ENCODE measurements at regions not wholly inside any gene's neighbourhood (a gene's known extent, or its start where the extent isn't known, plus 50 kb on each side); places are given as distances from the start of the nearest gene placed in this dataset.

DNA sequence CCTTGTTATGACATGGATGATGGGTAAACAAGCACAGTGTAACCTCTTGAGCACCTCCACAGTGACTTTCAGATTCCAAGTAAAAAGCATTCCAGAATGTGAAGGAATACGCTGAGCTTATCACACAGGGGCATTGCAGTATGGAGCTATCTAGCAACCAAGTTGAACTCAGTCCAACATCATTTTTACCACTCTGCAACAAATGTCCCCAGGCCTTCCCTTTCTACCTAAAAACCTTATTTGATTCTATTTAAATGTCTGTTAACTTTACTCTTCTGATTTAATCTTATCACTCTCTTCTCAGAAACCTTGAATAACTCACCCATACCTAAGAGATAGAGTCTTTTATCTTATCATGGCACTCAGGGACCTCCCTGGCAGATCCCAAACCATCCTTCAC, 195.8 kb upstream of the CDYL start:
- H3K4me1 Mint-ChIP-seq, result peaks cover 0 to 2% (median 0%) of the 10 kb centered on the region in 4 donors
- DNase-seq (no peak), ATAC-seq (ENCODE audit: low read depth in 2 of 2) (no peak)
- no peak overlapping the region for H3K27ac Mint-ChIP-seq
- Histone ChIP-seq H3K4me1 (ENCODE audit: control insufficient read depth, insufficient read depth, low read length, poor library complexity, severe bottlenecking) (no peaks in the 10 kb centered on the region), H3K4me3 (ENCODE audit: low read depth, low read length) (no peak overlapping the region), H3K36me3 (ENCODE audit: control insufficient read depth, insufficient read depth, low read length) (no peaks in the 10 kb centered on the region), H3K9me3 (ENCODE audit: control insufficient read depth in 2 of 2, low read length in 2 of 2) (no peaks in the 10 kb centered on the region), H3K27me3 (ENCODE audit: control insufficient read depth, insufficient read depth, low read length) (no peaks in the 10 kb centered on the region), H3K27ac (ENCODE audit: insufficient read depth, low read length, poor library complexity, severe bottlenecking) (no peak overlapping the region)
- no peaks in the 10 kb centered on the region for H3K36me3 Mint-ChIP-seq
- H3K4me3 Mint-ChIP-seq, result no peak overlapping the region
- peaks cover 5% of the 10 kb centered on the region for H3K27me3 Mint-ChIP-seq
- H3K9me3 Mint-ChIP-seq, result peaks cover 0 to 4% (median 2%) of the 10 kb centered on the region in 7 donors

DNA sequence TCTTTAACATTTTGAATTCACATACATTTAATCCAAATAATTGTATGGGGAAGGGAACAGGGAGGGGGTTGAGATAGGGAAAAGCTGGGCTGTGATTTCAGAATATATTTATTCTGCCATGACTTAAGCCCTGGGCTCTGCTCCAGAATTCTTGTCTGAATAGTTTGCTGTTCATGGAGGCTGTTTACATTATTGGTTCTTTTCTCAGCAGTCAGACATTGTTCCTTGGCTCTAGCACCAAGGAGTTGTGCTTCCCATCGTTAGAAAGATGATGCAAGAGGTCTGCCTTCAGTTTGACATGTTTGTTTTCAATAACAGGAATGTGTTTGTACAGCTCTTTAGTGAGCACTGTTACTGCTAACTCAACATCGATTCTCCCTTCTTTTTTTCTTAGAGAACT, 198.8 kb upstream of the CDYL start:
- H3K4me3 ChIP-seq (ENCODE audit: low read depth, low read length), result no peak overlapping the region
- no peak overlapping the region for H3K4me3 Mint-ChIP-seq
- no peaks in the 10 kb centered on the region for H3K4me1 ChIP-seq (ENCODE audit: control insufficient read depth, insufficient read depth, low read length, poor library complexity, severe bottlenecking)
- H3K4me1 Mint-ChIP-seq, result peaks cover 0 to 2% (median 0%) of the 10 kb centered on the region in 4 donors
- H3K36me3 ChIP-seq (ENCODE audit: control insufficient read depth, insufficient read depth, low read length), result no peaks in the 10 kb centered on the region
- no peaks in the 10 kb centered on the region for H3K9me3 ChIP-seq (ENCODE audit: control insufficient read depth in 2 of 2, low read length in 2 of 2)
- ATAC-seq (ENCODE audit: low read depth in 2 of 2) (no peak), DNase-seq (no peak)
- H3K36me3 Mint-ChIP-seq, result no peaks in the 10 kb centered on the region
- H3K27me3 Mint-ChIP-seq, result peaks cover 5% of the 10 kb centered on the region
- H3K27me3 ChIP-seq (ENCODE audit: control insufficient read depth, insufficient read depth, low read length), result no peaks in the 10 kb centered on the region
- peaks cover 0 to 6% (median 3%) of the 10 kb centered on the region in 7 donors for H3K9me3 Mint-ChIP-seq
- no peak overlapping the region for H3K27ac ChIP-seq (ENCODE audit: insufficient read depth, low read length, poor library complexity, severe bottlenecking)
- no peak overlapping the region for H3K27ac Mint-ChIP-seq

DNA sequence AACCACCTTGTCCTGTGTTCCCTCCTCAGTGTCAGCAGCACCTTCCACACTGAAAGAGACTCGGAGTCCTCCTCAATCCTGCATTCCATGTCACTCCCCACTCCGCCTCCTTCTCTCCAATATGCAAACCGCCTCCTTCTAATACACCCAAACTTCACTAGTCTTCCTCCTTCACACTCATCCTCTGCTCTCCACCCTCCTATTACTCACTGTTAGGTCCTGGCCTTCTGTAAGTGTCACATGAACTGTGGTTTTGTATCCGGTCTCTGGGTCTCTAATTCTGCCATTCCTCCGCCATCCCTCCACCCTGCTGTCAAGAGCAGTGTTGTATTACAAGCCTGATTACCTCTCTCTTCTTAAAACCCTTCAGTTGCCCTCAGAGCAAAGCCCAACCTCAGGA, 200.5 kb upstream of the CDYL start:
- Histone ChIP-seq H3K36me3 (ENCODE audit: control insufficient read depth, insufficient read depth, low read length) (no peaks in the 10 kb centered on the region), H3K9me3 (ENCODE audit: control insufficient read depth in 2 of 2, low read length in 2 of 2) (peaks cover 7 to 11% of the 10 kb centered on the region in 2 experiments), H3K27ac (ENCODE audit: insufficient read depth, low read length, poor library complexity, severe bottlenecking) (no peak overlapping the region), H3K4me1 (ENCODE audit: control insufficient read depth, insufficient read depth, low read length, poor library complexity, severe bottlenecking) (no peaks in the 10 kb centered on the region), H3K4me3 (ENCODE audit: low read depth, low read length) (no peak overlapping the region), H3K27me3 (ENCODE audit: control insufficient read depth, insufficient read depth, low read length) (no peaks in the 10 kb centered on the region)
- DNase-seq, result no peak
- no peak overlapping the region for H3K27ac Mint-ChIP-seq
- no peak for ATAC-seq (ENCODE audit: low read depth in 2 of 2)
- H3K9me3 Mint-ChIP-seq, result peaks cover 0 to 11% (median 4%) of the 10 kb centered on the region in 7 donors
- no peaks in the 10 kb centered on the region for H3K36me3 Mint-ChIP-seq
- peaks cover 0 to 2% (median 0%) of the 10 kb centered on the region in 4 donors for H3K4me1 Mint-ChIP-seq
- H3K4me3 Mint-ChIP-seq, result no peak overlapping the region
- H3K27me3 Mint-ChIP-seq, result peaks cover 5% of the 10 kb centered on the region

GRCh38 chr6:4574007-4574406, 202.2 kb upstream of the CDYL start:
- no peaks in the 10 kb centered on the region for H3K4me1 ChIP-seq (ENCODE audit: control insufficient read depth, insufficient read depth, low read length, poor library complexity, severe bottlenecking)
- no peak overlapping the region for H3K4me3 ChIP-seq (ENCODE audit: low read depth, low read length)
- H3K4me3 Mint-ChIP-seq, result no peak overlapping the region
- no peaks in the 10 kb centered on the region for H3K36me3 ChIP-seq (ENCODE audit: control insufficient read depth, insufficient read depth, low read length)
- H3K9me3 Mint-ChIP-seq, result peaks cover 0 to 13% (median 8%) of the 10 kb centered on the region in 7 donors
- H3K27me3 Mint-ChIP-seq, result peaks cover 5% of the 10 kb centered on the region
- peaks cover 9 to 12% of the 10 kb centered on the region in 2 experiments for H3K9me3 ChIP-seq (ENCODE audit: control insufficient read depth in 2 of 2, low read length in 2 of 2)
- DNase-seq (no peak), ATAC-seq (ENCODE audit: low read depth in 2 of 2) (no peak)
- no peak overlapping the region for H3K27ac ChIP-seq (ENCODE audit: insufficient read depth, low read length, poor library complexity, severe bottlenecking)
- H3K27ac Mint-ChIP-seq, result no peak overlapping the region
- H3K27me3 ChIP-seq (ENCODE audit: control insufficient read depth, insufficient read depth, low read length), result no peaks in the 10 kb centered on the region
- no peaks in the 10 kb centered on the region for H3K36me3 Mint-ChIP-seq
- peaks cover 0 to 2% (median 0%) of the 10 kb centered on the region in 4 donors for H3K4me1 Mint-ChIP-seq

DNA sequence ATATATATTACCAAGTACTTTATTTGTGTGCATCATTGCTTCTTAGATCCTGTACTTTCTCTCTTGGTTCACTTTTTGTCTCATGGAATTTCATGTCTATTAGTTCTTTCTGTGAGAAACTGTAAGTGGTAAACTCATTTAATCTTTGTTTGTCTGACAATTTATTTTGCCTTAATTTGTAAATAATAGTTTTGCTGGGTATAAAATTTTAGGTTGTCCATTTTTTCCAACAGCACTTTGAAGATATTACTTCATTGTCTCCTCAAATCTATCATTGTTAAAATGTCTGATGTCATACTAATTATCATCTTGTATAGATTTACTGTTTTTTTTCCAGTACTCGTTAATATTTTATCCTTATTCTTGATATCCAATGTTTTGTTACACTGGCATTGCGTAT, 205.2 kb upstream of the CDYL start:
- ATAC-seq (ENCODE audit: low read depth in 2 of 2) (no peak), DNase-seq (no peak)
- Mint-ChIP-seq H3K4me1 (peaks cover 0 to 2% (median 0%) of the 10 kb centered on the region in 4 donors), H3K27ac (no peak overlapping the region), H3K4me3 (no peak overlapping the region), H3K27me3 (no peaks in the 10 kb centered on the region), H3K36me3 (no peaks in the 10 kb centered on the region), H3K9me3 (peaks cover 0 to 13% (median 6%) of the 10 kb centered on the region in 7 donors)
- Histone ChIP-seq H3K36me3 (ENCODE audit: control insufficient read depth, insufficient read depth, low read length) (no peaks in the 10 kb centered on the region), H3K4me3 (ENCODE audit: low read depth, low read length) (no peak overlapping the region), H3K27ac (ENCODE audit: insufficient read depth, low read length, poor library complexity, severe bottlenecking) (no peak overlapping the region), H3K4me1 (ENCODE audit: control insufficient read depth, insufficient read depth, low read length, poor library complexity, severe bottlenecking) (no peaks in the 10 kb centered on the region), H3K27me3 (ENCODE audit: control insufficient read depth, insufficient read depth, low read length) (no peaks in the 10 kb centered on the region), H3K9me3 (ENCODE audit: control insufficient read depth in 2 of 2, low read length in 2 of 2) (peaks cover 9 to 12% of the 10 kb centered on the region in 2 experiments)

- Mint-ChIP-seq H3K36me3 (no peaks in the 10 kb centered on the region), H3K9me3 (peaks cover 0 to 10% (median 2%) of the 10 kb centered on the region in 7 donors), H3K4me3 (no peak overlapping the region), H3K27ac (no peak overlapping the region), H3K4me1 (no peaks in the 10 kb centered on the region), H3K27me3 (no peaks in the 10 kb centered on the region)
- Histone ChIP-seq H3K4me3 (ENCODE audit: low read depth, low read length) (no peak overlapping the region), H3K27me3 (ENCODE audit: control insufficient read depth, insufficient read depth, low read length) (no peaks in the 10 kb centered on the region), H3K36me3 (ENCODE audit: control insufficient read depth, insufficient read depth, low read length) (no peaks in the 10 kb centered on the region), H3K9me3 (ENCODE audit: control insufficient read depth in 2 of 2, low read length in 2 of 2) (peaks cover 9 to 12% of the 10 kb centered on the region in 2 experiments), H3K27ac (ENCODE audit: insufficient read depth, low read length, poor library complexity, severe bottlenecking) (no peak overlapping the region), H3K4me1 (ENCODE audit: control insufficient read depth, insufficient read depth, low read length, poor library complexity, severe bottlenecking) (no peaks in the 10 kb centered on the region)
- no peak for DNase-seq
- ATAC-seq (ENCODE audit: low read depth in 2 of 2), result no peak
Observed at GRCh38 chr6:4568138-4568537, 208.1 kb upstream of the CDYL start.

- no peaks in the 10 kb centered on the region for H3K27me3 Mint-ChIP-seq
- H3K4me3 Mint-ChIP-seq, result no peak overlapping the region
- no peaks in the 10 kb centered on the region for H3K36me3 Mint-ChIP-seq
- Histone ChIP-seq H3K9me3 (ENCODE audit: control insufficient read depth in 2 of 2, low read length in 2 of 2) (peaks cover 9 to 12% of the 10 kb centered on the region in 2 experiments), H3K27ac (ENCODE audit: insufficient read depth, low read length, poor library complexity, severe bottlenecking) (no peak overlapping the region), H3K4me3 (ENCODE audit: low read depth, low read length) (no peak overlapping the region), H3K36me3 (ENCODE audit: control insufficient read depth, insufficient read depth, low read length) (no peaks in the 10 kb centered on the region), H3K27me3 (ENCODE audit: control insufficient read depth, insufficient read depth, low read length) (no peaks in the 10 kb centered on the region), H3K4me1 (ENCODE audit: control insufficient read depth, insufficient read depth, low read length, poor library complexity, severe bottlenecking) (no peaks in the 10 kb centered on the region)
- H3K27ac Mint-ChIP-seq, result no peak overlapping the region
- DNase-seq, result no peak
- no peak for ATAC-seq (ENCODE audit: low read depth in 2 of 2)
- no peaks in the 10 kb centered on the region for H3K4me1 Mint-ChIP-seq
- H3K9me3 Mint-ChIP-seq, result peaks cover 0 to 10% (median 2%) of the 10 kb centered on the region in 7 donors
Observed at GRCh38 chr6:4567141-4567540, 209.1 kb upstream of the CDYL start.
